HepG2 (cell line): ENCODE measurements at regions not wholly inside any gene's neighbourhood (a gene's known extent, or its start where the extent isn't known, plus 50 kb on each side); places are given as distances from the start of the nearest gene placed in this dataset.

Experiments
- EP300 ChIP-seq, 3 experiments: sonication (generic) in 1 of 3; formaldehyde crosslinking in 1 of 3; IDR thresholded peaks; 2 replicates each; pipeline versions ENCODE4 v1.5.1 to v1.6.1; 2011 to 2020; ENCODE audit warnings: low read depth in 2 of 3, low read length in 2 of 3, borderline replicate concordance in 1 of 3, improper control_type of control experiment in 1 of 3, mild to moderate bottlenecking in 1 of 3, missing genetic modification reagents in 1 of 3, moderate library complexity in 1 of 3
- GATA4 ChIP-seq: sonication (generic); IDR thresholded peaks from 2 replicates; pipeline ENCODE4 v1.6.1; 2016; ENCODE audit warnings: antibody characterized with exemption, low read depth, borderline replicate concordance
- GTF2F1 ChIP-seq: fragments of 150-350 bp; IDR thresholded peaks from 2 replicates; pipeline ENCODE4 v1.6.1; 2014; ENCODE audit warnings: low read length
- POLR2AphosphoS2 ChIP-seq: IDR thresholded peaks from 2 replicates; pipeline ENCODE4 v1.6.1; 2011; ENCODE audit warnings: low read depth, low read length, improper control_type of control experiment
- ZNF230 ChIP-seq: sonication (generic); formaldehyde crosslinking; IDR thresholded peaks from 2 replicates; pipeline ENCODE4 v1.4.0; 2020; ENCODE audit warnings: mild to moderate bottlenecking, missing genetic modification reagents
- ZNF274 ChIP-seq: sonication (generic); formaldehyde crosslinking; IDR thresholded peaks from 2 replicates; pipeline ENCODE4 v1.5.1; 2020; ENCODE audit warnings: mild to moderate bottlenecking, missing genetic modification reagents
- ZSCAN31 ChIP-seq: sonication (generic); formaldehyde crosslinking; IDR thresholded peaks from 2 replicates; pipeline ENCODE4 v1.5.0; 2020; ENCODE audit warnings: low read depth, mild to moderate bottlenecking, missing genetic modification reagents
- TF ChIP-seq, protein P1 (sequence below): sonication (generic); formaldehyde crosslinking; IDR thresholded peaks from 2 replicates; pipeline ENCODE4 v1.4.0; 2020; ENCODE audit warnings: mild to moderate bottlenecking, missing genetic modification reagents
- TF ChIP-seq, protein P2 (sequence below): sonication (generic); formaldehyde crosslinking; IDR thresholded peaks from 2 replicates; pipeline ENCODE4 v1.5.1; 2020; ENCODE audit warnings: missing genetic modification reagents, mild to moderate bottlenecking, borderline replicate concordance
- TF ChIP-seq, protein P3 (sequence below): sonication (generic); formaldehyde crosslinking; IDR thresholded peaks from 2 replicates; pipeline ENCODE4 v1.5.0; 2020; ENCODE audit warnings: mild to moderate bottlenecking, missing genetic modification reagents, moderate library complexity
- TF ChIP-seq, protein P4 (sequence below): IDR thresholded peaks from 2 replicates; pipeline ENCODE4 v1.6.1; 2016; ENCODE audit warnings: low read depth

DNA sequence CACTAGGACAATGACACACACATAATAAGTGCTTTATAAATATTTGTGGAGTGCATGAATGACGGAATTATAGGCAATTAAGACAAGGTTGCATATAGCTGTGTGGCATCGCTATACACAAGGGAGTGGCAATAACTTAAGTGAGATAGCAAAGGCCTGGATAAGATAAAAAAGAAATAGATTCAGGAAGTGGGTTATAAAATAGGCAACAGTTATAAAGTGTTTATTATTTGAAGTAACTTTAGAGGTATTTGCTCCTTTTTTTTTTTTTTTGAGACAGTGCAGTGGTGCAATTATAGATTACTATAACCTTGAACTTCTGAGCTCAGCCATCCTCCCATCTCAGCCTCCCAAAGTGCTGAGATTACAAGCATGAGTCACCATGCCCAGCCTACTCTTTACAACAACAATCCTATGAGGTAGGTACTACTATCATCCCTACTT, 75.9 kb upstream of the LOC128125822 start:
- TF ChIP-seq, protein P1, sequence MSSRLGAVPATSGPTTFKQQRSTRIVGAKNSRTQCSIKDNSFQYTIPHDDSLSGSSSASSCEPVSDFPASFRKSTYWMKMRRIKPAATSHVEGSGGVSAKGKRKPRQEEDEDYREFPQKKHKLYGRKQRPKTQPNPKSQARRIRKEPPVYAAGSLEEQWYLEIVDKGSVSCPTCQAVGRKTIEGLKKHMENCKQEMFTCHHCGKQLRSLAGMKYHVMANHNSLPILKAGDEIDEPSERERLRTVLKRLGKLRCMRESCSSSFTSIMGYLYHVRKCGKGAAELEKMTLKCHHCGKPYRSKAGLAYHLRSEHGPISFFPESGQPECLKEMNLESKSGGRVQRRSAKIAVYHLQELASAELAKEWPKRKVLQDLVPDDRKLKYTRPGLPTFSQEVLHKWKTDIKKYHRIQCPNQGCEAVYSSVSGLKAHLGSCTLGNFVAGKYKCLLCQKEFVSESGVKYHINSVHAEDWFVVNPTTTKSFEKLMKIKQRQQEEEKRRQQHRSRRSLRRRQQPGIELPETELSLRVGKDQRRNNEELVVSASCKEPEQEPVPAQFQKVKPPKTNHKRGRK (CRISPR knock-in tag) = no peak
- TF ChIP-seq EP300 (IDR thresholded peaks at IDR 0.05; ENCODE audit: low read depth in 2 of 2, low read length in 2 of 2) = peak in 1 of 2 experiments; percentile 59; a peak in 2 of 4 replicates
- TF ChIP-seq EP300 (CRISPR knock-in tag; IDR thresholded peaks at IDR 0.05; ENCODE audit: borderline replicate concordance) = no peak
- TF ChIP-seq GTF2F1 = no peak
- no peak for TF ChIP-seq ZNF274
- TF ChIP-seq GATA4 = no peak
- TF ChIP-seq ZSCAN31 (CRISPR knock-in tag) = no peak
- TF ChIP-seq, protein P2, sequence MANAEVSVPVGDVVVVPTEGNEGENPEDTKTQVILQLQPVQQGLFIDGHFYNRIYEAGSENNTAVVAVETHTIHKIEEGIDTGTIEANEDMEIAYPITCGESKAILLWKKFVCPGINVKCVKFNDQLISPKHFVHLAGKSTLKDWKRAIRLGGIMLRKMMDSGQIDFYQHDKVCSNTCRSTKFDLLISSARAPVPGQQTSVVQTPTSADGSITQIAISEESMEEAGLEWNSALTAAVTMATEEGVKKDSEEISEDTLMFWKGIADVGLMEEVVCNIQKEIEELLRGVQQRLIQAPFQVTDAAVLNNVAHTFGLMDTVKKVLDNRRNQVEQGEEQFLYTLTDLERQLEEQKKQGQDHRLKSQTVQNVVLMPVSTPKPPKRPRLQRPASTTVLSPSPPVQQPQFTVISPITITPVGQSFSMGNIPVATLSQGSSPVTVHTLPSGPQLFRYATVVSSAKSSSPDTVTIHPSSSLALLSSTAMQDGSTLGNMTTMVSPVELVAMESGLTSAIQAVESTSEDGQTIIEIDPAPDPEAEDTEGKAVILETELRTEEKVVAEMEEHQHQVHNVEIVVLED (CRISPR knock-in tag) = no peak
- TF ChIP-seq, protein P3, sequence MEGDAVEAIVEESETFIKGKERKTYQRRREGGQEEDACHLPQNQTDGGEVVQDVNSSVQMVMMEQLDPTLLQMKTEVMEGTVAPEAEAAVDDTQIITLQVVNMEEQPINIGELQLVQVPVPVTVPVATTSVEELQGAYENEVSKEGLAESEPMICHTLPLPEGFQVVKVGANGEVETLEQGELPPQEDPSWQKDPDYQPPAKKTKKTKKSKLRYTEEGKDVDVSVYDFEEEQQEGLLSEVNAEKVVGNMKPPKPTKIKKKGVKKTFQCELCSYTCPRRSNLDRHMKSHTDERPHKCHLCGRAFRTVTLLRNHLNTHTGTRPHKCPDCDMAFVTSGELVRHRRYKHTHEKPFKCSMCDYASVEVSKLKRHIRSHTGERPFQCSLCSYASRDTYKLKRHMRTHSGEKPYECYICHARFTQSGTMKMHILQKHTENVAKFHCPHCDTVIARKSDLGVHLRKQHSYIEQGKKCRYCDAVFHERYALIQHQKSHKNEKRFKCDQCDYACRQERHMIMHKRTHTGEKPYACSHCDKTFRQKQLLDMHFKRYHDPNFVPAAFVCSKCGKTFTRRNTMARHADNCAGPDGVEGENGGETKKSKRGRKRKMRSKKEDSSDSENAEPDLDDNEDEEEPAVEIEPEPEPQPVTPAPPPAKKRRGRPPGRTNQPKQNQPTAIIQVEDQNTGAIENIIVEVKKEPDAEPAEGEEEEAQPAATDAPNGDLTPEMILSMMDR (CRISPR knock-in tag) = no peak
- TF ChIP-seq ZNF230 (CRISPR knock-in tag) = no peak
- no peak for TF ChIP-seq POLR2AphosphoS2
- TF ChIP-seq, protein P4, sequence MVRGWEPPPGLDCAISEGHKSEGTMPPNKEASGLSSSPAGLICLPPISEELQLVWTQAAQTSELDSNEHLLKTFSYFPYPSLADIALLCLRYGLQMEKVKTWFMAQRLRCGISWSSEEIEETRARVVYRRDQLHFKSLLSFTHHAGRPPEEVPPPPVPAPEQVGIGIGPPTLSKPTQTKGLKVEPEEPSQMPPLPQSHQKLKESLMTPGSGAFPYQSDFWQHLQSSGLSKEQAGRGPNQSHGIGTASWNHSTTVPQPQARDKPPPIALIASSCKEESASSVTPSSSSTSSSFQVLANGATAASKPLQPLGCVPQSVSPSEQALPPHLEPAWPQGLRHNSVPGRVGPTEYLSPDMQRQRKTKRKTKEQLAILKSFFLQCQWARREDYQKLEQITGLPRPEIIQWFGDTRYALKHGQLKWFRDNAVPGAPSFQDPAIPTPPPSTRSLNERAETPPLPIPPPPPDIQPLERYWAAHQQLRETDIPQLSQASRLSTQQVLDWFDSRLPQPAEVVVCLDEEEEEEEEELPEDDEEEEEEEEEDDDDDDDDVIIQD = peak; percentile 84; the same call in 1 of the 2 replicates
